Fibroblast of skin of left quadriceps (primary cell): ENCODE measurements at regions not wholly inside any gene's neighbourhood (a gene's known extent, or its start where the extent isn't known, plus 50 kb on each side); places are given as distances from the start of the nearest gene placed in this dataset.
"Not testable (repeated sequence)": the region's sequence is repeated elsewhere in the genome, so short reads cannot be mapped to it uniquely, and the experiment has no call there.

Experiments used
- DNase-seq, 2 experiments: peaks; one replicate each; pipeline ENCODE4 v3.0.0-alpha.2; 2013; ENCODE audit warnings: low read depth in 2 of 2

DNA sequence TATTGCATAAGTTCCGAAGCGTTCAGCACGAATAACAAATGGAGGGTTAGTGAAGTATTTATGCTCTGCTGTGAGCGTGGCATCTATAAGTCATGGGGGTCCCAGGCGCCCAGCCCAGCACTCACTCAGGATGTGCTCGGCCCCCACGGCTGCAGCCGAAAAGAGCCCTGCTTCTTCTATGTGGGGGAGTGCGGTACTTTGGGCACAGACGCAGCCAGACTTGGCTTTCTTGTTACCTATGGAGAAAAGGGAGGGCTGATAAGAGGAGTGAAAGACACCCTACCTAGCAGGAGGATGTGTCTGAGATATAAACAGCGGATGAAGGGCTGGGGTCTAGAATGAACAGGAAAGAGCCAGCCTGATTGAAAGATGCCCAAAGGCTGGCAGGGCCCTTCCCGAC is 51.4 kb downstream of the MRPL36 start:
- no peak for DNase-seq

- no peak for DNase-seq
These were observed 51.9 kb downstream of the MRPL36 start for GRCh38 chr5:1747803-1748085.

DNA sequence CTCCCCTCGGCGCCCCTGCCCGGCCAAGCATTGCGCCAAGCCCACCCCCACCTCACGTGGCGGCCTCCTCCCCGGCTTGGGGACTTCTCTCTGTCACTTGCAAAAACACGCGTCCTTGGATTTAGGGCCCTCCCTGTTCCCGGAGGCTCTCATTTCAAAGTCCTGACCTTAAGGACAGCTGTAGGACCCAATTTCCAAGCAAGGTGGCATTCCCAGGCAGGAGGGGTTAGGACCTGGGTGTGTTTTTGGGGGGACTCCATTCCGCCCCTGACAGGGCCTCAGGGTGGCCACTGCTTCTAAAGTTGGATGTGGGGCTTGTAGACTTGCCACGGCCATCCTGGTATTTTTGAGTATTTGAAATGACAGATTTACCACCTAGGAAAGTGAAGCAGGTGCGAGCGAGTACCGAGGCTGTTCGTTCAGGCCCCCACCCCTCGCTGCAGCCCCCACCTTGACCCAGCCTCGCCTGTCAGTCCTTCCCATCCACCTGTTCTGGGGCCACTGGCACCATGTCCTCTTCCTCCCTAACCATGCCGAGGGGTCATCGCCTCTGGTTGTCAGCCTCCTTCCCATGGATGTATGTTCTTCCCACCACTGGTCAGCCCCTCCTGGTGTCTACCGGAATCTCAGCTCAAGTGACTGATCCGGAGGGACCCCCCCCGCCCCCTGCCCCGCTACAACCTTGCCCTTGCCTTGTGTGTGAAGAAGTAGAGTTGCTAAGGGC is 52.4 kb downstream of the MRPL36 start:
- no peak for DNase-seq

DNA sequence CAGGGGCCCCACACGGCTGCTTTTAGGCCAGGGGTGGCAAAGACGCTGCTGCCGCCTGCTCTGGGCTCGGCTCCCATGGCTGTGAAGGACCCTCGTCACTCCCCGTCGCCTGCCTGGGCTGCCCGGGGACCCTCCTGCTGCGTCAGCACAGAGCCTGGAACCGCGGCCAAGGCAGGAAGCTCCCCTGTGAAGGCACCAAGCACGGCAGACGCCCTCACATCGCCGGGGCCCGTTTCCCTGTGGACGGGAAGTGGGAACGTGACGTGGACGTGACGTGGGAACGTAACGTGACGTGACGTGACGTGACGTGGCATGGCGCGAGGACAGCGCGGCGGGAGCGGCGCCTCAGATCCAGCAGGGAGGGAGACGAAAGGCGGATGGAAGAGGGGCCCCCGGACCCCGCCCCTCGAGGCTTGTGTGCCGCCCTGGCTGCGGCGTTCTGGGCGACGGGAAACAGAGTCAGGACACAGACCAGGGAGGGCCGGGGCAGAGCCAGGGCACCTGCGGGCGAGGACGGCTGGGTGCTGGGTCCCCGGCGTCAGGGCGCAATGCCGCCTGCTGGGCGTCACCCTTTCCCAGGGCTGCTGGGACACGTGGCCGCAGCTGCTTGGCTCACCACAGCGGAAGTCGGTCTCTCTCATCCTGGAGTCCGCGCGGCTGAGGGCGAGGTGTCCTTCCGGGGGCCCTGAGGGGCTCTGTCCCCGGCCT is 53.1 kb downstream of the MRPL36 start:
- no peak for DNase-seq

DNA sequence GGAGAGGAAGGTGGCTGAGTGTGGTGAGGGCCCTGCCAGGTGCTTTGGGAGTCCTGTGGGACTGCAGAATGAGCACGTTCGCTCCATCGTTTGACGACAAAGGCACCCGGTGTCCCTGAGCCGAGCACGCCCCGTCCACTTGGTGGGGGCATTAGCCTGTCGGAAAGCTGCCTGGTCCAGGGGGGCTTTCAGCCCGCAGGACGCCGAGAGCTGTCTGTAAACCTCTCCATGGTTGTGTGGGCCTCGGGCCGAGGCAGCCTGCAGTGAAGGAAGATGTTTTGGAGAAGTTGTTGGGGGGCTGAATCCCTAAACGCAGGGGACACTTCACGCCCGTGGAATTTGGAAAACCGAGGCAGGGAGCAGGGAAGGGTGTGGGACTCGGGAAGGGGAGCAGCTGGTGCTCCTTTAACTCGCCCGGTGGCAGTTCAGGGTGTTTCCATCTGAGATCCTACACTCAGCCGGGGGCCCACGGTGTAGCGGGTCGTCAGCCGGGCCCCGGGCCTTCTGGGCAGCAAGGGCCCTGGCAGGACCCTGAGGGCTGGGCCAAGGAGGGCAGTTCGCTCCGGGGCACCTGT is 53.8 kb downstream of the MRPL36 start:
- no peak for DNase-seq

GRCh38 chr5:1745123-1745795 is 54.4 kb downstream of the MRPL36 start:
- no peak for DNase-seq

GRCh38 chr5:1744393-1745122 is 55.1 kb downstream of the MRPL36 start:
- no peak for DNase-seq

DNA sequence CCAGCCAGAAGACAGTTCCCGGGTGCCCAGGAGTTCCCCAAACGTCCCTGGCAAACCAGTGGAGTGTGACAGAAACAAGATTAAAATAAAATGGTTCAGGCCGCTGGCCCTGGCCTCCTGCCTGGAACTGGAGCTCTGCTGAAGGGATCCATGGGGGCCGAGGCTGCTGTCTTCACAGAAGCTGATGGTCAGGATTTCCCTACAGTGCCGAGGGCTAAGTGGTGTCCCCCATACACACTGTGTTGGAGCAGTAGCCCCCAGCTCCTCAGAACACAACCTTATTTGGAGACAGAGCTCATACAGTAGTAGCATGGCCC is 55.9 kb downstream of the MRPL36 start:
- no peak for DNase-seq

DNA sequence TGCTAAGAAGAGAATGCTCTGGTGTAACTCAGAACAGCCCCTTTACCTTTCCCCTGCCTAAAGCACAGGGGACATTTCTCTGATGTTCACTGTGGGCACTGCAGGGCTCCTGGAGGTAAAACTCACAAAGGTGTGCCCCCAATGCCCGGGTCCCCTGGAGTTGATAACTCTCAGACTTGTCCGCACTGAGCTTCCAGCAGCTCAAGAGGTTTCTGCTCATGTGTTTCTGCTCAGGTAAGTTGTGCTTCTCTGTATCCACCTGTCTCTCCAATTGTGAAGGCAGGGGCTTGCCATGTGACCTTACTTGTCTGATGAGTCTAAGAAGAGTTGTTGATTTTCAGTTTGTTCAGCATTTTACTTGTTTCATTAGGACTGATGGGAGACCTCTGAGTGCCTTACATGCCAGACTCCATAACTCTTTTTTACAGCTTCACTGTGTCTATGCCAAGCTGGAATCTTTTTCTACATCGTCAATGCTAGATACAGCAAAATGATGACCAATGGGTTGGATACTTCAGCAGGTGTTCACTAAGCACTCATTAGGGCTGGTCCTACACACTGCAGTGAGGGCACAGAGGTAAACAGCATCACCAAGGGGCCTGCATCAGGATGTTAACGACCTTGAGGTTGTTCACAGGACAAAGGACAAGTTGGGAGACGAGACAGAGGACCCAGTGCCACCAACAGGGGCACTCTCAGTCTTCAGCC is 56.4 kb downstream of the MRPL36 start:
- DNase-seq, result no peak

DNA sequence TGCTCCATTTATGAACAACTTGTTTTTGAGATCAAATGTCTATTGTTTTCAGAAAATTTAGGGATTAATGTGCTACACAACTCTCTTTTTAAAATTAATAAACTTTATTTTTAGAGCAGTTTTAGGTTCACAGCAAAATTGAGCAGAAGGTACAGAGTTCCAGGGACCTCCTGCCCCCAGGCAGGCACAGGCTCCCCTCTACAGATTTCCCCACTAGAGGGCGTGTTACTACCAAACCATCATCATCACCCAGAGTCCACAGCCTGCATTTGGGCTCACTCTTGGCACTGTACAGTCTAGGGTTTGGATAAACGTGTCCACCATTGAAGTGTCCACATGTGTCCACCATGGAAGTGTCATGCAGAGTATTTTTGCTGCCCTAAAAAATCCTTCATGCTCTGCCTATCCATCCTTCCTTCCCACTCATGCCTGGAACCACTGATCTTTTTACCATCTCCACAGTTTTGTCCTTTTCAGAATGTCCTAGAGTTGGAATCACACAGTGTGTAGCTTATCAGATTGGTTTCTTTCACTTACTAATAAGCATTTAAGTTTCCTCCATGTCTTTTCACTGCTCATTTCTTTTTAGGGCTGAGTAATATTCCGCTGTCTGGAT is 61.7 kb downstream of the MRPL36 start:
- DNase-seq, result no peak

- no peak for DNase-seq
These were observed 62.5 kb downstream of the MRPL36 start for GRCh38 chr5:1736889-1737711.

- DNase-seq, result no peak
These were observed 63.6 kb downstream of the MRPL36 start for GRCh38 chr5:1736065-1736464.

DNA sequence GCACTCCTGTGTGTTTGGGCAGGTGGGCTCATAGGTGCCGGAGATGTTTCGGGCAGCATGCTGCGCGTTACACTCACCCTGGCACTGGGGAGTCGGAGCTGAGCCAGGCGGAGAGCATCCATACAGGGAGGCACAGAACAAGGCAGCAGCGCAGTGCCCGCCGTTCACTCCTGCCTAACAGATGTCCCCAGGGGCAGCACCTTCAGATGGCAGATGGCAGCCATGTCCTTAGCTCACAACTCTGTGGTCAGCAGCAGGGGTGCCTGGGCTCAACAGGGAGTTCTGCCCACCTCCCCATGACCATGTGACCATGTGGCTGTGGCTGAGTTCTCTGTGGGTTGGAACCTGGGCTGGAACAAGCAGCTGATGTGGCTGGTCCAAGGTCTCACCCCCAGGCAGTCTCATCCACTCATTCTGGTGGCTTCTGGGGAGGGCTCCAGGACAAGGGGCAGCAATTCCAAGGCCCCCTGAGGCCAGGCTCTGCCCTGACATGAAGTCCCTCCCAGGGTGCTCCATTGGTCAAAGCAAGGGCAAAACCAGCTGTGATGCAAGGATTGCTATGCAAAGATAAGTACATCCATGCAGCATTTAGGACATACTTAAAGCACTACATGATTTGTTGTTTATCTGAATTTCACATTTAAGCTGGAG is 64.2 kb downstream of the MRPL36 start:
- no peak for DNase-seq

DNA sequence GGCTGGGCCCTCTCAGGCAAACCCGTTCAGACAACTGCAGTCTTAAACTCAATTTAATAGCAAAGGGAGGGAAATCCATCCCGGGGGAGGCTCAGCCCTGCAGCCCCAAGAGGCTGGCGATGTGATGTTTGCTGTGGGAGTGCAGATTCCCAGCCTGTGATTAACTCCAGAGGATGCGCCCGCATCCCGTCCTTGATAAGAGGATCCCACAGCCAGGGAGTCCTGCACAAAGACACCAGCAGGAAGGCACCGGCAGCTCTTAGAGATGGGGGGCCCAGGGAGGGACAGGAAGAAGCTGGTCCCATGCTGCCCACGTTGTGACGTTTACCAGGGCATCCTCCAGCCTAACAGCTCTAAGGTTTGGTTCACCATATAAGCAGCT is 64.7 kb downstream of the MRPL36 start:
- no peak for DNase-seq

- DNase-seq, result no peak
These were observed 65.2 kb downstream of the MRPL36 start for GRCh38 chr5:1734271-1734907.

DNA sequence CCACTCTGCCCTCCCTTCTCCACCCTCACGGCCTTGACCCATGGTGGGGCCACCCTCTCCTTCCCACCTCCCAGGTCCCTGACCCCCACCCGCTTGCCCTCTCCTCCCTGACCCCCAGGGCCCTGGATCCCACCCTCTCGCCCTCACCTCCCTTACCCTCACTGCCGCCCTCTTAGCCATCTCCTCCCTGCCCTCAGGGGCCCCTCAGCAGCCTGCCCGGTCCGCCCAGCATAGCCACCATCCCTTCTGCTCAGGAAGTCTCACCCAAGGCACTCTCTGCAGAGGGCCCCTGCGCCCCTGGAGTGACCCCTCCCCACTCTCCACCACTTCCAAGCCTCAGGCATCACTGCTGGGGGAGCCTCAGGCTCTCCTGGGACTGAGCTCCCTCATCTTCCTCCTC is 66.3 kb downstream of the MRPL36 start:
- DNase-seq, result no peak

DNA sequence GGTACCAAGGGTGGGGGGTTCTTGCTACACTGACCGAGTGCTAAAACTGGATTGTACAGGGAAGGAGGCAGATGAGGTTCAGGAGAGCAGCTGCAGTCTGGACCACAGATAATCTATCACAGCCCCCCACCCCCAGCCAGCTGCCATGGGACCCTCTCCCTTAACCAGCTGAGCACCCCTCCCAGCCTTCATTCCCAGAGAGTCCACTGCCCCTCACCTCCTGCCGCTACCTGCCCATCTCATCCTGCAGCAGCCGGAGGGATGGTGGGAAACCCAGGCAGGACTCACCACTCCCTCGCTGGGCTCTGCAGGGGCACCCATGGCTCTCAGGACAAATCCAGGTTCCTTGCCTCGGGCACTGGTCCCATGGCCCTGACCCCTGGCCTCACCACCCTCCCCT is 66.7 kb downstream of the MRPL36 start:
- DNase-seq, result no peak

- DNase-seq, result no peak
These were observed 67.2 kb downstream of the MRPL36 start for GRCh38 chr5:1732238-1732941.

DNA sequence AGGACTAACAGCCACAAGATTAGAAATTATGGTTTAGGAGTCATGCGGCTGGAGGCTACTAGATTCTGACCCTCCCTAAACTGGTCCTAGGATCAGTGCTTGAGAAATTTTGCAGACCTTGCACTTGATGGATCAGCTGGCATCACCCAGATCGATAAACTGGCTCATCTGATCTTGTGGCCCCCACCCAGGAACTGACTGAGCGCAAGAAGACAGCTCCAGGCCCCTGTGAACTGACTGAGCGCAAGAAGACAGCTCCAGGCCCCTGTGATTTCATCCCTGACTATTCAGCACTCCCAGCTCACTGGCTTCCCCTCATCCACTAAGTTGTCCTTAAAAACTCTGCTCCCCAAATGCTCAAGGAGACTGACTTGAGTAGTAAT is 67.8 kb downstream of the MRPL36 start:
- not testable (repeated sequence) for DNase-seq
